ENCODE measurements at regions not wholly inside any gene's neighbourhood (a gene's known extent, or its start where the extent isn't known, plus 50 kb on each side); places are given as distances from the start of the nearest gene placed in this dataset.

GRCh38 chr4:170423137-170423536 is 333.4 kb upstream of the AADAT start:
- 0 to 4% methylated on average over 1 of the region's 1 CpG for WGBS, 2 experiments (ENCODE audit: low coverage in 1 of 2, low lambda C conversion rate in 2 of 2, missing lambda C conversion rate in 2 of 2)

GRCh38 chr4:170420255-170420693 is 330.5 kb upstream of the AADAT start:
- H3K27me3 ChIP-seq (replicated peaks; ENCODE audit: insufficient read depth) = no peaks in the 10 kb centered on the region
- no peaks in the 10 kb centered on the region for H3K79me2 ChIP-seq (ENCODE audit: insufficient read depth)
- TF ChIP-seq EZH2phosphoT487 (IDR thresholded peaks at IDR 0.05; ENCODE audit: insufficient read depth, low read depth) (no peak), EZH2 (IDR thresholded peaks at IDR 0.05; ENCODE audit: insufficient read depth, poor library complexity, severe bottlenecking) (no peak)
- H3K4me1 ChIP-seq (ENCODE audit: insufficient read depth) = peaks cover 4% of the 10 kb centered on the region; the same call in 1 of the 2 replicates
- DNase-seq = peak; percentile 22
- no peak overlapping the region for H3K27ac ChIP-seq
- no peaks in the 10 kb centered on the region for H3K36me3 ChIP-seq (ENCODE audit: low read depth)
- no peak overlapping the region for H3K4me3 ChIP-seq
- peak overlapping the region; percentile 10 for H3K4me2 ChIP-seq (ENCODE audit: unreplicated experiment)
- H4K20me1 ChIP-seq (ENCODE audit: insufficient read depth) = no peaks in the 10 kb centered on the region
- H2AFZ ChIP-seq = peak overlapping the region; percentile 49
- 25 to 26% methylated on average over 6 to 7 of the region's 7 CpGs for WGBS, 2 experiments (ENCODE audit: low coverage in 1 of 2, low lambda C conversion rate in 2 of 2, missing lambda C conversion rate in 2 of 2)
- peaks cover 3% of the 10 kb centered on the region; the same call in 1 of the 2 replicates for H3K9me2 ChIP-seq (ENCODE audit: insufficient read depth)
- H3F3A ChIP-seq (ENCODE audit: insufficient read depth) = peaks cover 3% of the 10 kb centered on the region; the same call in 1 of the 2 replicates
- H3K9ac ChIP-seq = no peak overlapping the region
- in situ Hi-C loops (cut with MboI) = no loop called here
- no peaks in the 10 kb centered on the region for H3K9me3 ChIP-seq (ENCODE audit: low read depth)

More at GRCh38 chr4:170423137-170423536, 333.4 kb upstream of the AADAT start:
- no peak overlapping the region for H3K4me3 ChIP-seq
- in situ Hi-C loops (cut with MboI) = no loop called here
- peaks cover 4% of the 10 kb centered on the region; the same call in 1 of the 2 replicates for H3K4me1 ChIP-seq (ENCODE audit: insufficient read depth)
- H4K20me1 ChIP-seq (ENCODE audit: insufficient read depth) = no peaks in the 10 kb centered on the region
- H3K9me2 ChIP-seq (ENCODE audit: insufficient read depth) = peaks cover 3% of the 10 kb centered on the region; the same call in 1 of the 2 replicates
- no peaks in the 10 kb centered on the region for H3K9me3 ChIP-seq (ENCODE audit: low read depth)
- H3K4me2 ChIP-seq (ENCODE audit: unreplicated experiment) = peak overlapping the region; percentile 24
- no peak overlapping the region for H2AFZ ChIP-seq
- no peaks in the 10 kb centered on the region for H3K79me2 ChIP-seq (ENCODE audit: insufficient read depth)
- TF ChIP-seq EZH2phosphoT487 (IDR thresholded peaks at IDR 0.05; ENCODE audit: insufficient read depth, low read depth) (no peak), EZH2 (IDR thresholded peaks at IDR 0.05; ENCODE audit: insufficient read depth, poor library complexity, severe bottlenecking) (no peak)
- peaks cover 3% of the 10 kb centered on the region; the same call in 1 of the 2 replicates for H3F3A ChIP-seq (ENCODE audit: insufficient read depth)
- no peaks in the 10 kb centered on the region for H3K36me3 ChIP-seq (ENCODE audit: low read depth)
- no peaks in the 10 kb centered on the region for H3K27me3 ChIP-seq (replicated peaks; ENCODE audit: insufficient read depth)
- H3K9ac ChIP-seq = no peak overlapping the region
- H3K27ac ChIP-seq = 0 out of 2 replicates have a peak overlapping the region, but pooled peaks have one; percentile 5
- peak; percentile 77 for DNase-seq

- H3K9me2 ChIP-seq (ENCODE audit: insufficient read depth) = no peaks in the 10 kb centered on the region
Measured at GRCh38 chr4:170414961-170415360, 325.2 kb upstream of the AADAT start.

GRCh38 chr4:170414360-170414759 is 324.6 kb upstream of the AADAT start:
- DNase-seq = no peak
- TF ChIP-seq EZH2phosphoT487 (IDR thresholded peaks at IDR 0.05; ENCODE audit: insufficient read depth, low read depth) (no peak), EZH2 (IDR thresholded peaks at IDR 0.05; ENCODE audit: insufficient read depth, poor library complexity, severe bottlenecking) (no peak)
- no peaks in the 10 kb centered on the region for H3K36me3 ChIP-seq (ENCODE audit: low read depth)
- no peaks in the 10 kb centered on the region for H4K20me1 ChIP-seq (ENCODE audit: insufficient read depth)
- H3K9ac ChIP-seq = no peak overlapping the region
- no peaks in the 10 kb centered on the region for H3K9me2 ChIP-seq (ENCODE audit: insufficient read depth)
- no peaks in the 10 kb centered on the region for H3K9me3 ChIP-seq (ENCODE audit: low read depth)
- H3K4me1 ChIP-seq (ENCODE audit: insufficient read depth) = no peaks in the 10 kb centered on the region
- H3K4me2 ChIP-seq (ENCODE audit: unreplicated experiment) = no peak overlapping the region
- H3K27ac ChIP-seq = no peak overlapping the region
- H3F3A ChIP-seq (ENCODE audit: insufficient read depth) = no peaks in the 10 kb centered on the region
- no peaks in the 10 kb centered on the region for H3K27me3 ChIP-seq (replicated peaks; ENCODE audit: insufficient read depth)
- no peak overlapping the region for H3K4me3 ChIP-seq
- H2AFZ ChIP-seq = no peak overlapping the region
- in situ Hi-C loops (cut with MboI) = no loop called here
- H3K79me2 ChIP-seq (ENCODE audit: insufficient read depth) = no peaks in the 10 kb centered on the region
- 10 to 22% methylated on average over 2 of the region's 2 CpGs for WGBS, 2 experiments (ENCODE audit: low coverage in 1 of 2, low lambda C conversion rate in 2 of 2, missing lambda C conversion rate in 2 of 2)

More at GRCh38 chr4:170414961-170415360, 325.2 kb upstream of the AADAT start:
- Histone ChIP-seq H3K79me2 (ENCODE audit: insufficient read depth) (no peaks in the 10 kb centered on the region), H3K27ac (no peak overlapping the region), H3F3A (ENCODE audit: insufficient read depth) (no peaks in the 10 kb centered on the region), H3K4me2 (ENCODE audit: unreplicated experiment) (no peak overlapping the region), H4K20me1 (ENCODE audit: insufficient read depth) (no peaks in the 10 kb centered on the region), H3K9me3 (ENCODE audit: low read depth) (no peaks in the 10 kb centered on the region), H2AFZ (0 out of 2 replicates have a peak overlapping the region, but pooled peaks have one; percentile 18), H3K9ac (no peak overlapping the region), H3K36me3 (ENCODE audit: low read depth) (no peaks in the 10 kb centered on the region), H3K27me3 (replicated peaks; ENCODE audit: insufficient read depth) (no peaks in the 10 kb centered on the region), H3K4me3 (no peak overlapping the region), H3K4me1 (ENCODE audit: insufficient read depth) (no peaks in the 10 kb centered on the region)
- TF ChIP-seq EZH2phosphoT487 (IDR thresholded peaks at IDR 0.05; ENCODE audit: insufficient read depth, low read depth) = no peak
- no peak for TF ChIP-seq EZH2 (IDR thresholded peaks at IDR 0.05; ENCODE audit: insufficient read depth, poor library complexity, severe bottlenecking)
- no peak for DNase-seq
- in situ Hi-C loops (cut with MboI) = no loop called here
- WGBS, 2 experiments (ENCODE audit: low coverage in 1 of 2, low lambda C conversion rate in 2 of 2, missing lambda C conversion rate in 2 of 2) = 36 to 39% methylated on average over 4 of the region's 4 CpGs

GRCh38 chr4:170413951-170414350 is 324.2 kb upstream of the AADAT start:
- Histone ChIP-seq H3F3A (ENCODE audit: insufficient read depth) (no peaks in the 10 kb centered on the region), H3K4me1 (ENCODE audit: insufficient read depth) (no peaks in the 10 kb centered on the region), H4K20me1 (ENCODE audit: insufficient read depth) (no peaks in the 10 kb centered on the region), H3K9me2 (ENCODE audit: insufficient read depth) (no peaks in the 10 kb centered on the region), H3K9ac (no peak overlapping the region), H3K4me3 (no peak overlapping the region), H3K4me2 (ENCODE audit: unreplicated experiment) (no peak overlapping the region), H3K27me3 (replicated peaks; ENCODE audit: insufficient read depth) (no peaks in the 10 kb centered on the region), H3K36me3 (ENCODE audit: low read depth) (no peaks in the 10 kb centered on the region), H3K27ac (no peak overlapping the region), H2AFZ (no peak overlapping the region), H3K79me2 (ENCODE audit: insufficient read depth) (no peaks in the 10 kb centered on the region), H3K9me3 (ENCODE audit: low read depth) (no peaks in the 10 kb centered on the region)
- no peak for DNase-seq
- no peak for TF ChIP-seq EZH2 (IDR thresholded peaks at IDR 0.05; ENCODE audit: insufficient read depth, poor library complexity, severe bottlenecking)
- in situ Hi-C loops (cut with MboI) = no loop called here

Measured in GM23248 (cell line).